MG63 (cell line): ENCODE measurements at regions not wholly inside any gene's neighbourhood (a gene's known extent, or its start where the extent isn't known, plus 50 kb on each side); places are given as distances from the start of the nearest gene placed in this dataset.

Experiments used
- DNase-seq: peaks from one replicate; pipeline ENCODE4 v3.0.0-alpha.2; 2020
- H3K27me3 ChIP-seq: fragments of 250-450 bp; sonication (Bioruptor Pico); 2 replicates; pipeline ENCODE4 v1.5.1; 2020; ENCODE audit warnings: mild to moderate bottlenecking, moderate library complexity
- H3K36me3 ChIP-seq: fragments of 250-450 bp; sonication (Bioruptor Pico); 2 replicates; pipeline ENCODE4 v1.5.1; 2020; ENCODE audit warnings: mild to moderate bottlenecking, moderate library complexity
- H3K4me3 ChIP-seq: fragments of 250-450 bp; sonication (Bioruptor Pico); 2 replicates; pipeline ENCODE4 v1.5.1; 2020; ENCODE audit warnings: mild to moderate bottlenecking, moderate library complexity
- H3K9me3 ChIP-seq: fragments of 250-450 bp; sonication (Bioruptor Pico); 2 replicates; pipeline ENCODE4 v1.5.1; 2020; ENCODE audit warnings: mild to moderate bottlenecking, moderate library complexity

GRCh38 chr4:53778155-53778554 is 186.9 kb upstream of the LNX1 start:
- no peak overlapping the region for H3K4me3 ChIP-seq
- H3K36me3 ChIP-seq = no peaks in the 10 kb centered on the region
- DNase-seq = no peak
- no peaks in the 10 kb centered on the region for H3K27me3 ChIP-seq
- H3K9me3 ChIP-seq = no peaks in the 10 kb centered on the region

- Histone ChIP-seq H3K4me3 (no peak overlapping the region), H3K36me3 (no peaks in the 10 kb centered on the region), H3K9me3 (no peaks in the 10 kb centered on the region), H3K27me3 (no peaks in the 10 kb centered on the region)
- DNase-seq = peak; percentile 71
Measured at GRCh38 chr4:53777244-53777984, 186.1 kb upstream of the LNX1 start.

DNA sequence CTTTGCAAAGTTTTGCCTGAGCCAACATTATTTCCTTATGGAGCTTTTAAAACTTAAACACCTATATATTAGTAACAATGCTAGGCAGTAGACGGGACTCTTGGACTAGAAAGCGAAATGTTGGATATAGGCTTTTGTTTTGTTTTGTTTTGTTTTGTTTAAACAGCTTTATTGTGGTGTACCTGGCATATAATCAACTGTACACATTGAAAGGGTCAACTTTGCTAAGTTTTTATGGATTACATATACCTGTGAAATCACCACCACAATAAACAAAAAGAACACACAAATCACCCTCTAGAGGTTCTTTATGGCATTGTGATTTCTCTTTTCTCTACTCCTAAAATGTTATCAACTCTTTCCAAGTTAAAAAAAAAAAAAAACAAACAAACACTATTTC is 184.9 kb upstream of the LNX1 start:
- Histone ChIP-seq H3K36me3 (no peaks in the 10 kb centered on the region), H3K9me3 (no peaks in the 10 kb centered on the region), H3K4me3 (no peak overlapping the region), H3K27me3 (no peaks in the 10 kb centered on the region)
- no peak for DNase-seq

DNA sequence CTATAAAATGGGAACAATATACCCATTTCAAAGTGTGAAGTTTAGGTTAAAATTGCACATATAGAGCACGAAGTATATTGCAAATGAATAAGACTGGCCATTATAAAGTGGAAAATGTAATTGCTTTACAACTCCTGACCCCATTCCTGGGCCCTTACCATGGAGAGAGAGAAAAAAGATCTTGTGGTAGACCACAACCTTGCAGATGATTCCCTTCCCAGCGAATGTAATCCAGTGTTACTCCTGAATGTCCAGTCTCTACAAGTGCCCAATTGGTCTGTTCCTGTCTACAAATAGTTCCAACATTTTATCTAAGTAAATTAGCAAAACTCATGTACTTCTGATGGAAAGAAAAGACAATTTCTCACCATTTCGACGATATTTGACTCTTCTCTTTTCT is 184.1 kb upstream of the LNX1 start:
- no peak for DNase-seq
- Histone ChIP-seq H3K27me3 (no peaks in the 10 kb centered on the region), H3K36me3 (no peaks in the 10 kb centered on the region), H3K9me3 (no peaks in the 10 kb centered on the region), H3K4me3 (no peak overlapping the region)

DNA sequence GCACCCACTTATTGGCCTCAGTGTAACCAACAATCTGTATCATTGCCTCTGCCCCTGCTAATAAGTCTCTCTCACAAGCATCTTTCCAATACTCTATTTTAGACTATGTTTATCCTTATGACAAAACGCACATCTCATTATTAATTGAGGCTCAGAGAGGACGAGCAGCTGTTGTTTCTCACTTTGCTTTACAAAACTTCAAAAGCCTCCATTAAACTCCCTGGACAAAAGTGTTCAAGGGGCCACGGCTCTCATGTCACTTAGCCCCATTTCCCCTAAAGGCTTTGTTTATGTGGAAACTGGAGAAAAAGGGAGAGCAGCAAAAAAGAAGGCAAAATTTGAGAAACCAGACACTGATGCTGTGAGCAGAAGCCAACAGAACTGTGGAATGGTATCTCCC is 180.0 kb upstream of the LNX1 start:
- Histone ChIP-seq H3K36me3 (no peaks in the 10 kb centered on the region), H3K9me3 (no peaks in the 10 kb centered on the region), H3K4me3 (no peak overlapping the region), H3K27me3 (no peaks in the 10 kb centered on the region)
- DNase-seq = no peak

- Histone ChIP-seq H3K4me3 (no peak overlapping the region), H3K27me3 (no peaks in the 10 kb centered on the region), H3K36me3 (no peaks in the 10 kb centered on the region), H3K9me3 (no peaks in the 10 kb centered on the region)
- DNase-seq = no peak
Measured at GRCh38 chr4:53767482-53767881, 176.2 kb upstream of the LNX1 start.

- DNase-seq = no peak
- H3K27me3 ChIP-seq = no peaks in the 10 kb centered on the region
- H3K4me3 ChIP-seq = no peak overlapping the region
- H3K36me3 ChIP-seq = no peaks in the 10 kb centered on the region
- peaks cover 5% of the 10 kb centered on the region; the same call in 1 of the 2 replicates for H3K9me3 ChIP-seq
Measured at GRCh38 chr4:53764761-53765490, 173.6 kb upstream of the LNX1 start.

GRCh38 chr4:53763813-53764597 is 172.7 kb upstream of the LNX1 start:
- DNase-seq = peak; percentile 58
- peaks cover 5% of the 10 kb centered on the region; the same call in 1 of the 2 replicates for H3K9me3 ChIP-seq
- H3K36me3 ChIP-seq = no peaks in the 10 kb centered on the region
- H3K4me3 ChIP-seq = no peak overlapping the region
- no peaks in the 10 kb centered on the region for H3K27me3 ChIP-seq

DNA sequence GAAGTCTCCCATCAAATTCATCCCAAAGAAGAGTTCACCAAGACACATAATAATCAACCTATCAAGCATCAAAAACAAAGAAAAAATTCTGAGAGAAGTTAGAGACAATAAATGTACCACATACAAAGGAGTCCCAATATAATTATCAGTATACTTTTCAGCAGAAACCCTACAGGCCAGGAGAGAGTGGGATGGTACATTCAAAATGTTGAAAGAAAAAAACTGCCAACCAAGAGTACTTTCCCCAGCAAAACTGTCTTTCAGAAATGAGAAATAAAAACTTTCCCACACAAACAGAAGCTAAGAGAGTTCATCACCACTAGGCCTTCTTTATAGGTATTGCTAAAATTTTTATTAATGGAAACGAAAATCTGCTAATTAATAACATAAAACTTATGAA is 164.4 kb upstream of the LNX1 start:
- no peak overlapping the region for H3K4me3 ChIP-seq
- peaks cover 23% of the 10 kb centered on the region for H3K9me3 ChIP-seq
- H3K27me3 ChIP-seq = no peaks in the 10 kb centered on the region
- no peak for DNase-seq
- H3K36me3 ChIP-seq = no peaks in the 10 kb centered on the region

- Histone ChIP-seq H3K9me3 (peaks cover 23% of the 10 kb centered on the region), H3K4me3 (no peak overlapping the region), H3K27me3 (no peaks in the 10 kb centered on the region), H3K36me3 (no peaks in the 10 kb centered on the region)
- DNase-seq = no peak
Measured at GRCh38 chr4:53752124-53752523, 160.8 kb upstream of the LNX1 start.

DNA sequence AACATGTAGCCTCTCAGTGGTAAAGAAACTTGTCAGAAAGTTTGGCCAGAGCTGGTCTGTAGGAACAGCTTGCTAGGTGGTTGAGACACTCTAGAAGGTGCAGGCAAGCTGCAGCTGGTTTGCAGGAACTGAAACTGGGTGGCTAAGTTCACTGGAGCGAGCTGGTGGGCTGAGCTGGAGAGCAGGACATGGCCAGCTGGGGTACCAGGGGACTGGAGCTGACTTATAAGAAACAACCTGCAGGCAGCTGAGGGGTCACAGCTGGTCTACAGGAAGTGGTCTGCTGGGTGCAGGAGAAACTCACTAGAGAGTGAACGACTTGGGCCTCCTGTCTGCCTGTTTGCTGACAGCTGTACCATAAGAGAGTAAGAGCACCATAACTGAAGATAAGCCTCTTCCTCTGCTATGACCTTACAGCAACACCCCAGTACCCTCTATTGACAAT is 157.1 kb upstream of the LNX1 start:
- no peaks in the 10 kb centered on the region for H3K36me3 ChIP-seq
- no peak for DNase-seq
- no peak overlapping the region for H3K4me3 ChIP-seq
- no peaks in the 10 kb centered on the region for H3K27me3 ChIP-seq
- H3K9me3 ChIP-seq = no peaks in the 10 kb centered on the region

DNA sequence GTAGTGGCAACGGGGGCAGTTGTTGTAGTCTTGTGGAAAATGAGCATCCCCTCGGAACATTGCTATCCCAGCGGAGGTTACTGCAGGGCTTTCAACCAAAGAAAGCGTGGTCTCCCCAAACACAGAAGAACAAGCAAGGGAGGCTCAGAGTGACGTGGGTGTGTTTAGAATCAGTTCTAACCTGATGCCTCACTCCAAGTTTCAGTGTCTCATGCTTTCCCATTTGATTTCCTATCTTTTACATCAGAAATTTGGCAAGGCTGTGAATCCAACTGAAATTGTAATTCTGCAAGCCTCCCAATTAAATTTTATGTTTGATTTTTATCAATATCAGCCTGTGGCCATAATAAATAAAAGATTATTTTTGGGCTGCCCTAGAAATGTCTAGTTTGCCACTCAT is 156.1 kb upstream of the LNX1 start:
- no peak for DNase-seq
- peaks cover 3% of the 10 kb centered on the region; the same call in 1 of the 2 replicates for H3K9me3 ChIP-seq
- no peaks in the 10 kb centered on the region for H3K36me3 ChIP-seq
- H3K4me3 ChIP-seq = no peak overlapping the region
- no peaks in the 10 kb centered on the region for H3K27me3 ChIP-seq

- H3K9me3 ChIP-seq = peaks cover 10% of the 10 kb centered on the region
- H3K27me3 ChIP-seq = no peaks in the 10 kb centered on the region
- no peaks in the 10 kb centered on the region for H3K36me3 ChIP-seq
- no peak overlapping the region for H3K4me3 ChIP-seq
- no peak for DNase-seq
Measured at GRCh38 chr4:53744446-53745160, 153.3 kb upstream of the LNX1 start.

- H3K27me3 ChIP-seq = no peaks in the 10 kb centered on the region
- no peak for DNase-seq
- peaks cover 4% of the 10 kb centered on the region for H3K9me3 ChIP-seq
- no peak overlapping the region for H3K4me3 ChIP-seq
- H3K36me3 ChIP-seq = no peaks in the 10 kb centered on the region
Measured at GRCh38 chr4:53734584-53735353, 143.5 kb upstream of the LNX1 start.

DNA sequence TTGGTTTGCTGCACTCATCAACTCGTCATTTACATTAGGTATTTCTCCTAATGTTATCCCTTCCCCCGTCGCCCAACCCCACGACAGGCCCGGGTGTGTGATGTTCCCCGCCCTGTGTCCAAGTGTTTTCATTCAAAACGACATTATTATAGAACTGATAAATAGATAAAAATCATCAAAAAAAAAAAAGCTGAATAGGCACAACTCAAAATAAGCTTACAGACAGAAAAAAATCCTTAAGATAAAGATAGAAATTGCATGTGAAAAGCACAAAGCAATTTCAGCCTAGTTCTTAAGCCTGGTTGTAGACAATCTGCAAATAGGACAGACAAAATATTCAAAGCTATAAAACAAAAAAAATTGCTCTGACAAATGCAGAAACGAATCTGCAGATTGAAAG is 142.9 kb upstream of the LNX1 start:
- H3K4me3 ChIP-seq = no peak overlapping the region
- H3K36me3 ChIP-seq = no peaks in the 10 kb centered on the region
- H3K27me3 ChIP-seq = no peaks in the 10 kb centered on the region
- peaks cover 4% of the 10 kb centered on the region for H3K9me3 ChIP-seq
- DNase-seq = no peak

DNA sequence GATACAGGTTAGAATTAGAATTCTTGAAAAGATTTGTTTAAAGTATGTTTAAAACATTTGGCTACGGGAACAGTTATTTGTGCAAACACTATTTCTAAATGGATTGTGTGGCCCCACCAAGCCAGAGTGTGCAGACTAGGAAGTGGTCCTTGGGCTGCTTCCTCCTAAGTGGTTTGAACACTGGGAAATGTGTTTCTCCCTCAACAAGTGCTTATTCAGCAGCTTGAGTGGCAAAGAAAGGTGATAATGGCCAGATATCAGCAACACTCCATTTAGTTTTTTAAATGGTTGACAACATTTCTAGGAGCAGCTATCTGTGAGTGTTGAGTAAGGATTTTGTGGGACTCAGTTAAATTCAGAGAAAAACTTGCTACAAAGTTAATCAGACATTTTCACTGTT is 141.4 kb upstream of the LNX1 start:
- H3K4me3 ChIP-seq = no peak overlapping the region
- peaks cover 13% of the 10 kb centered on the region for H3K9me3 ChIP-seq
- H3K27me3 ChIP-seq = no peaks in the 10 kb centered on the region
- no peaks in the 10 kb centered on the region for H3K36me3 ChIP-seq
- no peak for DNase-seq
